Lower lobe of right lung (tissue), 2 donors: ENCODE measurements at regions not wholly inside any gene's neighbourhood (a gene's known extent, or its start where the extent isn't known, plus 50 kb on each side); places are given as distances from the start of the nearest gene placed in this dataset.
"Not testable (repeated sequence)": the region's sequence is repeated elsewhere in the genome, so short reads cannot be mapped to it uniquely, and the experiment has no call there.

Experiments
- ATAC-seq, 2 donors: fragments of 200-7000 bp; cut with Tn5 transposase; one replicate each; pipeline ENCODE4 v1.9.1; 2020 to 2022; ENCODE audit warnings: mild to moderate bottlenecking in 2 of 2, moderate library complexity in 2 of 2
- DNase-seq: peaks from one replicate; pipeline ENCODE4 v3.0.0-alpha.2; 2020
- H3K27ac ChIP-seq: fragments of 200-600 bp; one replicate; pipeline ENCODE4 v1.8.0; 2022
- H3K27me3 ChIP-seq: fragments of 200-600 bp; one replicate; pipeline ENCODE4 v1.8.0; 2022; ENCODE audit warnings: low read depth
- H3K36me3 ChIP-seq: fragments of 200-600 bp; one replicate; pipeline ENCODE4 v1.8.0; 2022; ENCODE audit warnings: mild to moderate bottlenecking
- H3K4me1 ChIP-seq: fragments of 200-600 bp; one replicate; pipeline ENCODE4 v1.8.0; 2022
- H3K4me3 ChIP-seq: fragments of 200-600 bp; one replicate; pipeline ENCODE4 v1.8.0; 2022; ENCODE audit warnings: mild to moderate bottlenecking
- H3K9me3 ChIP-seq: fragments of 200-600 bp; one replicate; pipeline ENCODE4 v1.8.0; 2022
- CTCF ChIP-seq: fragments of 200-600 bp; IDR thresholded peaks from one replicate; pipeline ENCODE4 v1.8.0; 2022; ENCODE audit warnings: antibody characterized with exemption, mild to moderate bottlenecking
- intact Hi-C: fragments of 100-400 bp; cut with DNase I; formaldehyde crosslinking; loops from one replicate; pipeline ENCODE4 v1.11.0; 2022
- donor health status: DM: no; HTN: yes; CAD: no; lungs with severe emphysema.

GRCh38 chr3:94401466-94401865 is 338.6 kb downstream of the NSUN3 start:
- no peaks in the 10 kb centered on the region for H3K27me3 ChIP-seq
- intact Hi-C loops, result no loop called here
- TF ChIP-seq CTCF, result no peak

GRCh38 chr3:94402126-94402525 is 339.3 kb downstream of the NSUN3 start:
- intact Hi-C loops, result no loop called here
- no peak for DNase-seq
- no peak for TF ChIP-seq CTCF
- Histone ChIP-seq H3K9me3 (no peaks in the 10 kb centered on the region), H3K27ac (no peak overlapping the region), H3K36me3 (no peaks in the 10 kb centered on the region), H3K4me1 (no peaks in the 10 kb centered on the region), H3K27me3 (no peaks in the 10 kb centered on the region), H3K4me3 (no peak overlapping the region)
- ATAC-seq, result no peak

More at GRCh38 chr3:94401466-94401865, 338.6 kb downstream of the NSUN3 start:
- no peak for DNase-seq
- Histone ChIP-seq H3K4me1 (no peaks in the 10 kb centered on the region), H3K27ac (no peak overlapping the region), H3K9me3 (no peaks in the 10 kb centered on the region), H3K36me3 (no peaks in the 10 kb centered on the region), H3K4me3 (no peak overlapping the region)
- ATAC-seq, result no peak

- Histone ChIP-seq H3K27ac (no peak overlapping the region), H3K36me3 (no peaks in the 10 kb centered on the region), H3K4me3 (no peak overlapping the region), H3K9me3 (no peaks in the 10 kb centered on the region), H3K4me1 (no peaks in the 10 kb centered on the region), H3K27me3 (no peaks in the 10 kb centered on the region)
- intact Hi-C loops, result no loop called here
- no peak for TF ChIP-seq CTCF
- ATAC-seq (no peak), DNase-seq (no peak)
These were observed 342.6 kb downstream of the NSUN3 start for GRCh38 chr3:94405258-94406035.

- intact Hi-C loops, result no loop called here
- Histone ChIP-seq H3K27ac (no peak overlapping the region), H3K36me3 (no peaks in the 10 kb centered on the region), H3K4me1 (no peaks in the 10 kb centered on the region), H3K4me3 (no peak overlapping the region), H3K27me3 (no peaks in the 10 kb centered on the region), H3K9me3 (no peaks in the 10 kb centered on the region)
- TF ChIP-seq CTCF, result no peak
- no peak for DNase-seq
- ATAC-seq, result no peak
These were observed 343.7 kb downstream of the NSUN3 start for GRCh38 chr3:94406595-94406994.

- H3K4me3 ChIP-seq, H3K27ac ChIP-seq, H3K4me1 ChIP-seq, ATAC-seq, H3K36me3 ChIP-seq, H3K27me3 ChIP-seq, DNase-seq, intact Hi-C loops, H3K9me3 ChIP-seq: not testable (repeated sequence)
These were observed 350.1 kb downstream of the NSUN3 start for GRCh38 chr3:94412936-94413335.

GRCh38 chr3:94413336-94414108 is 350.7 kb downstream of the NSUN3 start:
- no peak for DNase-seq
- TF ChIP-seq CTCF, result no peak
- no peaks in the 10 kb centered on the region for H3K4me1 ChIP-seq

More at GRCh38 chr3:94413336-94414108, 350.7 kb downstream of the NSUN3 start:
- H3K27me3 ChIP-seq, result no peaks in the 10 kb centered on the region
- no peak overlapping the region for H3K4me3 ChIP-seq
- intact Hi-C loops, result no loop called here
- no peaks in the 10 kb centered on the region for H3K36me3 ChIP-seq
- ATAC-seq, result no peak
- H3K27ac ChIP-seq, result no peak overlapping the region
- no peaks in the 10 kb centered on the region for H3K9me3 ChIP-seq
